ENCODE measurements at regions not wholly inside any gene's neighbourhood (a gene's known extent, or its start where the extent isn't known, plus 50 kb on each side); places are given as distances from the start of the nearest gene placed in this dataset.

- no peak for TF ChIP-seq POLR2AphosphoS5 (IDR thresholded peaks at IDR 0.05; ENCODE audit: low read depth, low read length)
- no peak for TF ChIP-seq SIN3A (IDR thresholded peaks at IDR 0.05; ENCODE audit: borderline replicate concordance, insufficient read depth, low read length)
- no peak for TF ChIP-seq TAF1 (IDR thresholded peaks at IDR 0.05; ENCODE audit: borderline replicate concordance, insufficient read depth, low read length)
- no peak for TF ChIP-seq FOXP2 (optimal IDR thresholded peaks at IDR 0.05; ENCODE audit: borderline replicate concordance, extremely low read depth, extremely low read length, insufficient read depth)
- TF ChIP-seq REST (IDR thresholded peaks at IDR 0.05; ENCODE audit: insufficient read depth in 1 of 2, low read depth in 2 of 2, low read length in 2 of 2): no peak
Measured at GRCh38 chr3:107962037-107962436, 128.8 kb downstream of the CD47 start.

DNA sequence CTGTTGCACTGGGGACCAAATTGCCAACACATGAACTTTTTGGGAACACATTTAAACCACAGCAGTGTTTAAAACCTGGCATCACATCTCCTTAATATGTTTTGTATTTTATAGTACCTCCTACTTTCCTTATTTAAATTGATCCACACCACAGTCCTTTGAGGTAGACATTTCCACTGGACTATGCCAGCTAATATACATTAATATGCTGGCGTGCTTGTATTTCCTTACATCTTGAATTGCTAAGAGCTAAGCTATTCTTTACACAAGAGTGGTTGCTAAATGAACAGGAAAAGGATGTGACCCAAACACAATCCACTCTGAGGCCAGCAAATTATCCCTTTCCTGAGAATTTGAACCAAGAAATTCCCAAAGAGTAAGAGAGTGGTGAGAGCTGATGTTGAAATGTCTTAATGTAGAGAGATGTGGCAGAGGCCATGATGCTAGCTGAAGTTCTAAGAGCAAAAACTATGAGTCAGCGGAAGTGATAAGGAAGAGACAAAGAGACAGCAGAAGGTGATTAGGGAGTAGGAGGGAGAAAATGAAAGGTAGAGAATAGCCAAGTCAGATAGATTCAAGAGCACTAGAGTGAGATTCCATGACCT is 131.2 kb downstream of the CD47 start:
- no peak for TF ChIP-seq POLR2AphosphoS5 (IDR thresholded peaks at IDR 0.05; ENCODE audit: low read depth, low read length)
- TF ChIP-seq FOXP2 (optimal IDR thresholded peaks at IDR 0.05; ENCODE audit: borderline replicate concordance, extremely low read depth, extremely low read length, insufficient read depth): no peak
- TF ChIP-seq TAF1 (IDR thresholded peaks at IDR 0.05; ENCODE audit: borderline replicate concordance, insufficient read depth, low read length): no peak
- TF ChIP-seq REST (IDR thresholded peaks at IDR 0.05; ENCODE audit: insufficient read depth in 1 of 2, low read depth in 2 of 2, low read length in 2 of 2): no peak
- no peak for TF ChIP-seq SIN3A (IDR thresholded peaks at IDR 0.05; ENCODE audit: borderline replicate concordance, insufficient read depth, low read length)

- TF ChIP-seq TAF1 (IDR thresholded peaks at IDR 0.05; ENCODE audit: borderline replicate concordance, insufficient read depth, low read length): no peak
- TF ChIP-seq POLR2AphosphoS5 (IDR thresholded peaks at IDR 0.05; ENCODE audit: low read depth, low read length): no peak
- no peak for TF ChIP-seq REST (IDR thresholded peaks at IDR 0.05; ENCODE audit: insufficient read depth in 1 of 2, low read depth in 2 of 2, low read length in 2 of 2)
- no peak for TF ChIP-seq FOXP2 (optimal IDR thresholded peaks at IDR 0.05; ENCODE audit: borderline replicate concordance, extremely low read depth, extremely low read length, insufficient read depth)
- no peak for TF ChIP-seq SIN3A (IDR thresholded peaks at IDR 0.05; ENCODE audit: borderline replicate concordance, insufficient read depth, low read length)
Measured at GRCh38 chr3:107958146-107958545, 132.7 kb downstream of the CD47 start.

GRCh38 chr3:107956991-107957900 is 133.6 kb downstream of the CD47 start:
- TF ChIP-seq TAF1 (IDR thresholded peaks at IDR 0.05; ENCODE audit: borderline replicate concordance, insufficient read depth, low read length): no peak
- TF ChIP-seq FOXP2 (optimal IDR thresholded peaks at IDR 0.05; ENCODE audit: borderline replicate concordance, extremely low read depth, extremely low read length, insufficient read depth): no peak
- no peak for TF ChIP-seq REST (IDR thresholded peaks at IDR 0.05; ENCODE audit: insufficient read depth in 1 of 2, low read depth in 2 of 2, low read length in 2 of 2)
- no peak for TF ChIP-seq SIN3A (IDR thresholded peaks at IDR 0.05; ENCODE audit: borderline replicate concordance, insufficient read depth, low read length)
- no peak for TF ChIP-seq POLR2AphosphoS5 (IDR thresholded peaks at IDR 0.05; ENCODE audit: low read depth, low read length)

All from PFSK-1 (cell line).